D721Med (cell line): ENCODE measurements at regions not wholly inside any gene's neighbourhood (a gene's known extent, or its start where the extent isn't known, plus 50 kb on each side); places are given as distances from the start of the nearest gene placed in this dataset.

Source experiments
- DNase-seq: peaks from one replicate; pipeline ENCODE4 v3.0.0; 2011; ENCODE audit warnings: low spot score; ENCODE audit not compliant: insufficient read length
- FAIRE-seq: peaks from 2 replicates; lab custom pipeline; 2011; peaks lifted over from hg19 to GRCh38; lab: Jason Lieb, UNC
- TF ChIP-seq, protein P1 (sequence below): IDR thresholded peaks from 2 replicates; pipeline ENCODE4 v1.5.1; 2012; ENCODE audit warnings: mild to moderate bottlenecking, control low read depth; ENCODE audit not compliant: insufficient read depth; ENCODE audit errors: missing control alignments

DNA sequence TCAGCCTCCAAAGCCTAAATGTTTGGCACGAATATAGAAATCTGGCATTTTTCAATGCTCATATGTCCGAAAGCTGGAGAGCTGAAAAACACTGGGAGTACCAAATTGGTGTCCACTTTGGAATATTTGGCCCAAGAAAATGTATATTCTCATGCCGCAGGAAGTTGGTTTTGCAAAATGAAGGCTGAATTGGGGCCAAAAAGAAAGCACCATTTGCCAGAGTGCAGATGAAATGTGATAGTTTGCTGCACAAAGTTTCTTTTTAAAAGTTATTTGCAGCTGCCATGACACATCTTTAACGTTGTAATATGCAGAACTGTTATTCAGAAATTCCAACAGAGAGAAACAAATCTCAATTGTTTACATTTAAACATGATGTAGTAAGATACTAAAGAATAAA is 124.2 kb upstream of the LYPLAL1 start:
- no peak for DNase-seq
- TF ChIP-seq, protein P1, sequence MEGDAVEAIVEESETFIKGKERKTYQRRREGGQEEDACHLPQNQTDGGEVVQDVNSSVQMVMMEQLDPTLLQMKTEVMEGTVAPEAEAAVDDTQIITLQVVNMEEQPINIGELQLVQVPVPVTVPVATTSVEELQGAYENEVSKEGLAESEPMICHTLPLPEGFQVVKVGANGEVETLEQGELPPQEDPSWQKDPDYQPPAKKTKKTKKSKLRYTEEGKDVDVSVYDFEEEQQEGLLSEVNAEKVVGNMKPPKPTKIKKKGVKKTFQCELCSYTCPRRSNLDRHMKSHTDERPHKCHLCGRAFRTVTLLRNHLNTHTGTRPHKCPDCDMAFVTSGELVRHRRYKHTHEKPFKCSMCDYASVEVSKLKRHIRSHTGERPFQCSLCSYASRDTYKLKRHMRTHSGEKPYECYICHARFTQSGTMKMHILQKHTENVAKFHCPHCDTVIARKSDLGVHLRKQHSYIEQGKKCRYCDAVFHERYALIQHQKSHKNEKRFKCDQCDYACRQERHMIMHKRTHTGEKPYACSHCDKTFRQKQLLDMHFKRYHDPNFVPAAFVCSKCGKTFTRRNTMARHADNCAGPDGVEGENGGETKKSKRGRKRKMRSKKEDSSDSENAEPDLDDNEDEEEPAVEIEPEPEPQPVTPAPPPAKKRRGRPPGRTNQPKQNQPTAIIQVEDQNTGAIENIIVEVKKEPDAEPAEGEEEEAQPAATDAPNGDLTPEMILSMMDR, result no peak
- no peak for FAIRE-seq

GRCh38 chr1:219050086-219050821 is 123.4 kb upstream of the LYPLAL1 start:
- DNase-seq, result no peak

GRCh38 chr1:219050822-219051125 is 122.9 kb upstream of the LYPLAL1 start:
- no peak for FAIRE-seq
- no peak for DNase-seq
- TF ChIP-seq, protein P1, result no peak

More at GRCh38 chr1:219050086-219050821, 123.4 kb upstream of the LYPLAL1 start:
- TF ChIP-seq, protein P1, result no peak
- no peak for FAIRE-seq

- TF ChIP-seq, protein P1, result no peak
- FAIRE-seq (peak; percentile 68), DNase-seq (no peak)
Observed at GRCh38 chr1:219051547-219051946, 122.1 kb upstream of the LYPLAL1 start.

GRCh38 chr1:219058891-219059820 is 114.5 kb upstream of the LYPLAL1 start:
- TF ChIP-seq, protein P1, result no peak
- FAIRE-seq (peak; percentile 71), DNase-seq (no peak)

DNA sequence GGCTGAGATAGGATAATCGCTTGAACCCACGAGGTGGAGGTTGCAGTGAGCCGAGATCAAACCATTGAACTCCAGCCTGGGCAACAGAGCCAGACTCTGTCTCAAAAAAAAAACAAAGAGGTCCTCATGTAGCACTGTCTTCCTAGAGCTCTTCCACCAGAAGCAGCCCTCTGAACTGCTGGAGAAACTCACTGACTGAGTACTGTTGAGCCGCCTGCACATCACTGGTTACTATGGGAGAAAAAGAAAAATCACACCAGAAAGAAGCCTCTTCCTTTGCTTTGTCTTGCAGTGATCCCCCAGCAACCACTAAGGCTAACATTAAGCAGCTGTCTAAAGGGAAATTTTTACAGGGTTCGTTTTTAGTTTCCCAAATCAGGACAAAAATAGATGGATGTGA is 112.9 kb upstream of the LYPLAL1 start:
- FAIRE-seq (no peak), DNase-seq (no peak)
- TF ChIP-seq, protein P1, result no peak
